ENCODE measurements at regions not wholly inside any gene's neighbourhood (a gene's known extent, or its start where the extent isn't known, plus 50 kb on each side); places are given as distances from the start of the nearest gene placed in this dataset.
A peak's percentile ranks its signal among the peaks of the same experiment; 100 is the strongest.

DNA sequence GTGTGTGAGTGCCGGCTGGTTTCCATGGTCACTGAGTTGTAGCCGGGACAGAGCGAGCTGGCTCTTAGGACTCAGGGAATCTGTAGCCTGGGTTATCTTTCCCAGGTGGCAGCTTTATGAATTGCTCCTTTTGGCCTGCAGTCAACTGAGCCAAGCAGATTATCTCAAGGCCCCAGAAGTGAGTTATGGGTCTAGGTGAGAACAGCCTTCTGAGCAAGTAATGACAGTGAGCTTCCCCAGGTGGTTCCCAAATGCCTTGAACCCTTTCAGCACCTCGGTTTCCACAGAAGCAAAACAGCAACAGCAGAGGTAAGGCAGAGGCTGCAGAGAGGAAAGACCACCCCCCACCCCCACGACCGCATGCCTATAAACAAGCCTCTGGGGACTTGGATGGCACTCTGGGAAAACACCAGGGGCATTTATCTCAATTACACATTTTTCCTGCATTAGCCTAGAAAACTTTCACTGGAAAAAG, 56.7 kb upstream of the DGKG start:
- Histone ChIP-seq H2AFZ (ENCODE audit: low read depth, low read length) (no peak overlapping the region), H3K9ac (ENCODE audit: insufficient read depth in 1 of 2, low read depth in 2 of 2, low read length in 2 of 2) (no peak overlapping the region), H3K9me1 (ENCODE audit: control insufficient read depth, insufficient read depth, low read length) (peaks cover 2% of the 10 kb centered on the region), H3K36me3 (ENCODE audit: control insufficient read depth, insufficient read depth, low read length) (no peaks in the 10 kb centered on the region), H3K9me3 (replicated peaks; ENCODE audit: control insufficient read depth, insufficient read depth, low read depth, low read length) (no peaks in the 10 kb centered on the region), H4K20me1 (replicated peaks; ENCODE audit: control insufficient read depth, insufficient read depth, low read length) (no peaks in the 10 kb centered on the region), H3K79me2 (ENCODE audit: control insufficient read depth, insufficient read depth, low read length) (no peaks in the 10 kb centered on the region), H3K4me1 (replicated peaks in 1 of 2; ENCODE audit: control insufficient read depth in 2 of 2, insufficient read depth in 2 of 2, low read length in 2 of 2) (no peaks in the 10 kb centered on the region; a peak in 1 of 5 replicates), H3K4me3 (no peak overlapping the region), H3K27ac (ENCODE audit: extremely low read depth, low read depth, low read length) (no peak overlapping the region), H3K4me2 (ENCODE audit: insufficient read depth, low read length) (no peak overlapping the region), H3K27me3 (ENCODE audit: control insufficient read depth in 2 of 2, insufficient read depth in 2 of 2, low read length in 2 of 2) (peaks cover 6 to 30% of the 10 kb centered on the region in 2 experiments; a peak in 3 of 5 replicates)
- FAIRE-seq = no peak
- POLR2A ChIA-PET = interaction anchor here (1.2 kb wide), 1 partner anchor 13 kb away, joined by 3 read pairs; no protein-coding TSS in a partner anchor
- BruUV-seq (replicated peaks) = no TSS peak
- TF ChIP-seq, protein P1, sequence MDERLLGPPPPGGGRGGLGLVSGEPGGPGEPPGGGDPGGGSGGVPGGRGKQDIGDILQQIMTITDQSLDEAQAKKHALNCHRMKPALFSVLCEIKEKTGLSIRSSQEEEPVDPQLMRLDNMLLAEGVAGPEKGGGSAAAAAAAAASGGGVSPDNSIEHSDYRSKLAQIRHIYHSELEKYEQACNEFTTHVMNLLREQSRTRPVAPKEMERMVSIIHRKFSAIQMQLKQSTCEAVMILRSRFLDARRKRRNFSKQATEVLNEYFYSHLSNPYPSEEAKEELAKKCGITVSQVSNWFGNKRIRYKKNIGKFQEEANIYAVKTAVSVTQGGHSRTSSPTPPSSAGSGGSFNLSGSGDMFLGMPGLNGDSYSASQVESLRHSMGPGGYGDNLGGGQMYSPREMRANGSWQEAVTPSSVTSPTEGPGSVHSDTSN (CRISPR knock-in tag; IDR thresholded peaks at IDR 0.05; ENCODE audit: low read depth) = no peak
- TF ChIP-seq, protein P1 (tag; conservative IDR thresholded peaks at IDR 0.05; ENCODE audit: low read depth) = peak; percentile 78
- TF ChIP-seq CBFA2T2 (conservative IDR thresholded peaks at IDR 0.05) (0 out of 2 replicates have a peak, but pooled peaks have one; percentile 20), CBFA2T3 (IDR thresholded peaks at IDR 0.05) (peak; percentile 49), MEIS2 (IDR thresholded peaks at IDR 0.05; ENCODE audit: partially characterized antibody) (peak; percentile 38), CBFB (CRISPR knock-in tag; IDR thresholded peaks at IDR 0.05) (no peak), SREBF1 (IDR thresholded peaks at IDR 0.05; ENCODE audit: borderline replicate concordance, low read depth, low read length) (no peak), TCF3 (CRISPR knock-in tag; IDR thresholded peaks at IDR 0.05) (peak; percentile 54; the same call in 1 of the 2 replicates)
- in situ Hi-C loops (cut with MboI) = no loop called here
- CTCF ChIA-PET (ENCODE audit: low intra/inter-chr PET ratio) = no interaction called here
- ATAC-seq = peak; percentile 35; the same call in 1 of the 3 replicates
- peak in 1 of 4 experiments; percentile 14 for DNase-seq (ENCODE audit: extremely low read depth in 1 of 4, low spot score in 3 of 4)
- WGBS (ENCODE audit: insufficient coverage, low coverage, missing lambda C conversion rate) = 0% methylated on average over 6 of the region's 6 CpGs
- intact Hi-C loops (cut with micrococcal nuclease) = no loop called here

Data from K562 (cell line).